Endothelial cell (in vitro differentiated cells): ENCODE measurements at regions not wholly inside any gene's neighbourhood (a gene's known extent, or its start where the extent isn't known, plus 50 kb on each side); places are given as distances from the start of the nearest gene placed in this dataset.

Source experiments
- DNase-seq: peaks from one replicate; pipeline ENCODE4 v3.0.0; 2021; ENCODE audit warnings: low spot score
- H3K27ac Mint-ChIP-seq: one replicate; pipeline ENCODE4 v1.8.0; 2021; ENCODE audit warnings: mixed read lengths, inconsistent platforms; ENCODE audit not compliant: unreplicated experiment
- H3K27me3 Mint-ChIP-seq: one replicate; pipeline ENCODE4 v1.8.0; 2021; ENCODE audit warnings: mild to moderate bottlenecking, moderate library complexity, mixed read lengths, inconsistent platforms; ENCODE audit not compliant: unreplicated experiment
- H3K36me3 Mint-ChIP-seq: one replicate; pipeline ENCODE4 v1.8.0; 2021; ENCODE audit warnings: mild to moderate bottlenecking, low read depth, mixed read lengths, inconsistent platforms; ENCODE audit not compliant: unreplicated experiment
- H3K4me1 Mint-ChIP-seq: one replicate; pipeline ENCODE4 v1.8.0; 2021; ENCODE audit warnings: mild to moderate bottlenecking, mixed read lengths, inconsistent platforms; ENCODE audit not compliant: unreplicated experiment
- H3K4me3 Mint-ChIP-seq: one replicate; pipeline ENCODE4 v1.8.0; 2021; ENCODE audit warnings: mild to moderate bottlenecking, mixed read lengths, inconsistent platforms; ENCODE audit not compliant: unreplicated experiment
- H3K9me3 Mint-ChIP-seq: one replicate; pipeline ENCODE4 v1.8.0; 2021; ENCODE audit warnings: mixed read lengths, inconsistent platforms; ENCODE audit not compliant: unreplicated experiment
- CTCF ChIP-seq: fragments of 200-600 bp; sonication (generic); IDR thresholded peaks from one replicate; pipeline ENCODE4 v1.5.0; 2021; ENCODE audit warnings: antibody characterized with exemption; ENCODE audit not compliant: unreplicated experiment

GRCh38 chr13:82356667-82357410 lies 1525.4 kb downstream of the SLITRK1 start:
- Mint-ChIP-seq H3K27ac (no peak overlapping the region), H3K4me3 (no peak overlapping the region), H3K4me1 (no peaks in the 10 kb centered on the region), H3K36me3 (no peaks in the 10 kb centered on the region), H3K9me3 (no peaks in the 10 kb centered on the region), H3K27me3 (no peaks in the 10 kb centered on the region)
- no peak for TF ChIP-seq CTCF
- DNase-seq, result no peak

GRCh38 chr13:82344867-82345266 lies 1537.4 kb downstream of the SLITRK1 start:
- no peak for DNase-seq

GRCh38 chr13:82341116-82341515 lies 1541.2 kb downstream of the SLITRK1 start:
- Mint-ChIP-seq H3K4me1 (no peaks in the 10 kb centered on the region), H3K4me3 (no peak overlapping the region)
- no peak for TF ChIP-seq CTCF

More at GRCh38 chr13:82344867-82345266, 1537.4 kb downstream of the SLITRK1 start:
- H3K9me3 Mint-ChIP-seq, result no peaks in the 10 kb centered on the region
- no peaks in the 10 kb centered on the region for H3K27me3 Mint-ChIP-seq
- H3K27ac Mint-ChIP-seq, result no peak overlapping the region
- no peaks in the 10 kb centered on the region for H3K36me3 Mint-ChIP-seq
- no peak overlapping the region for H3K4me3 Mint-ChIP-seq
- no peak for TF ChIP-seq CTCF
- H3K4me1 Mint-ChIP-seq, result no peaks in the 10 kb centered on the region

GRCh38 chr13:82330499-82330898 lies 1551.8 kb downstream of the SLITRK1 start:
- Mint-ChIP-seq H3K4me3 (no peak overlapping the region), H3K27ac (no peak overlapping the region)
- no peak for DNase-seq

More at GRCh38 chr13:82341116-82341515, 1541.2 kb downstream of the SLITRK1 start:
- H3K36me3 Mint-ChIP-seq, result no peaks in the 10 kb centered on the region
- H3K27ac Mint-ChIP-seq, result no peak overlapping the region
- no peaks in the 10 kb centered on the region for H3K9me3 Mint-ChIP-seq
- no peak for DNase-seq
- H3K27me3 Mint-ChIP-seq, result no peaks in the 10 kb centered on the region

More at GRCh38 chr13:82330499-82330898, 1551.8 kb downstream of the SLITRK1 start:
- Mint-ChIP-seq H3K27me3 (peaks cover 2% of the 10 kb centered on the region), H3K4me1 (no peaks in the 10 kb centered on the region), H3K36me3 (no peaks in the 10 kb centered on the region), H3K9me3 (no peaks in the 10 kb centered on the region)
- peak; percentile 74 for TF ChIP-seq CTCF
